DMS 273 (cell line): ENCODE measurements at regions not wholly inside any gene's neighbourhood (a gene's known extent, or its start where the extent isn't known, plus 50 kb on each side); places are given as distances from the start of the nearest gene placed in this dataset.
"Not testable (repeated sequence)": the region's sequence is repeated elsewhere in the genome, so short reads cannot be mapped to it uniquely, and the experiment has no call there.

Experiments used
- DNase-seq: peaks from one replicate; lab custom pipeline; 2025; ENCODE audit not compliant: unreplicated experiment; lab: John Stamatoyannopoulos, UW

DNA sequence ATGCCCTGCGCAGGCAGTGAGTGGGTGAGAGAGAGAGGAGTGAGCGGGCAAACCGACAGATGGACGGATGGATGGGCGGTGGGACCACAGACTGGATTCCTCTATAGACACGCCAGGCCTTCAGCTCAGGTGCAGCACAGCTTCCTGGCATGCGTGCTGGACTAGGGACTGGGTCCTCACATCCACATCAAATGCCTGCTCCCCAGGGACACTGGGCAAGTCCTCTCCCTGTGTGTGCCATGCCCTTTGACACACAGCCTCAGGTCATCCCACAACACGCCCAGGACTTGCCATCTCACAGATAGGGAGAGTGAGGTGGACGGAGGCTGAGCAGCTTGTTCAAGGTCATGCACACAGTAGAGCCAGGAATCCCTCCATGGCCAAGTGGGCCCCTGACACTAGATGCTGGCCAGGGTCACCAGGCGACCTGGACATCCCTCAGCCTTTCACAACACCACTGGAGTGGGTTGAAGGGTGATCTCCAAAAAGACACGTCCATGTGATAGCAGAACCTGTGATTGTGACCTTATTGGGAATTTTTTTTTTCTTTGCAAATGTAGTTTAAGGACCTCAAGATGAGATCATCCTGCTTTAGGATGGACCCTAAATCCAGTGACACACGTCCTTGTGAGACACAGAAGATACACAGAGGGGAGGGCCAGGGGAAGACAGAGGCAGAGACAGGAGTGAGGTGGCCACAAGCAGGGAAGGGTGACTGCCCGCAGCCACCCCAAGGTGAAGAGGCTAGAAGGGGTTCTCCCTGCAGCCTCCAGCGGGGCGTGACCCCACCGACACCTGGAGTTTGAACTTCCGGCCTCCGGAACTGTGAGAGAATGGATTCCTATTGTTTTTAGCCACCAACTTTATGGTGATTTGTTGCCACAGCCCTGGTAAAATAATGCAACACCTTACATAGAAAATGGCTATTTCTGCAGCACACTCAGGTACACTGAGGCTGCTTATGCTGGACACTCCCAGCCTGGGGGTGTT, 155.0 kb upstream of the CHST15 start:
- DNase-seq = no peak

DNA sequence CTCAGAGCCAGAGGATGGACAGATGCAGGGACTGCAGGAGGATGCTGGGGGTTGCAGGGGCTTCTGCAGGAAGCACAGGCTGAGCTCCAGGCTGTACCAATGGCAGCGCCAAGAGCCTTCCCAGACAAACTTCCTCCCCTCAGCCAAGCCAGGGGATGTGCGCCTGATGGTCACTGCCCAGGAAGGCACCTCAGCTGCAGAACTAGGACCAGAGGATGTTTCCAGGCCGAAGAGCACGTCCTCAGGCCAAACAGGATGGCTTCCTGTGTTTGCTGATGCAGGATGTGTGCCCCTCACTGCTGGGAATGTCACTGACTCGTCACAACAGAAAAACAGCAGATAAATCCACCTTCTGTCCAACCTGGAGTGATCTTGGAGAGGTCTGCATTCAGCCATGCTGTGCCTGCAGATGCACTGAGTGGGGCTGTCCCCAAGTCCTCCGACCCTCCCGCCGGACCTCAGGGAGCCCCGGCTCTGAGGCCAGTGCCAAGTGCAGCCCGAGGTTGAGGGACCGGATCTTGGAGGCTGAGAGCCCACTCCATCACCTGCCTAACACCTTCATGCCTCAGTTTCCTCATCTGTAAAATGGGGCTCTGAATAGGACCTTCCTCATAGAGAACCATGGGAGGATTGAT, 152.5 kb upstream of the CHST15 start:
- DNase-seq = no peak

DNA sequence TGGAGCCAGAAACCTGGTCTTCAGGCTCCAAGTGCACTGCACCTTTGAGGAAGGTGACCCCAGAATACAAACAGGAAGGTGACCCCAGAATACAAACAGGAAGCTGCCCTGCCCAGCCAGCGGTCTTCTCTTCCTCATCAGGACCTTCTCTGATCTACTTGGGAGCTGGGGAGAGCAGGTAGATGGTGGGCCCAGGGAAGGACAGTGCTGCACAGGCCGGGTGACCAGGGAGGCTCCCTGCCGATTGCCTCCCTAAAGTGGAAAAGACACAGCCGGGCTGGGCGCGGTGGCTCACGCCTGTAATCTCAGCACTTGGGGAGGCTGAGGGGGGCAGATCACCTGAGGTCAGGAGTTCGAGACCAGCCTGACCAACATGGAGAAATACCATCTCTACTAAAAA, 151.8 kb upstream of the CHST15 start:
- no peak for DNase-seq

DNA sequence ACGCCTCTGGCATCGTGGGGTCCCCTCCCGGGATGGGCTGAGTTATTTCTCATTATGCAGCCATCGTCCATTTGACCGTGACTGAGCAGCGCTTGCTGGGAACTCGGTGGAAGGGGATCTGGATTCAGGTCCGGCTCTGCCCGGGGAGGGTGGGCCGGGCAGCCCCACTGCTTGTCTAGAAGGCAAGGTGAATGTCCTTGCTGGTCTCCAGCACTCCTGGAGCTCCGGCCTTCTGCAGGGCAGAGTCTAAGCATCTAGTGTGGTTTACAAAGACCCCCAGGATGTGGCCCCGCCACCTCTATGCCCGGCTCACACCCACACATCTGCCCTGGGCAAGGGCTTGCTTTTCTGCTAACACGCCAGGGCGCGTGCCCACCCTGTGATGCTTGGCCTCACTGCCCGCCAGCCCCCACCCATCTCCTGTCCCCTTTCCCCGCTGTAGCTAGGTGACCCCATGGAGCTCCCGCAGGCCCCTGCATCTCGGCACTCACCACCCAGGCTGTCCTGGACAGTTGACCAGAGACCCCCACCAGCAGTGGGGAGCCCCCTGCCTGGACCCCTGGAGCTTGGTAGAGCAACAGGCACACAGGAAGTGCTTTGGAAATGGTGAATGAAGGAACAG, 151.0 kb upstream of the CHST15 start:
- DNase-seq = no peak

DNA sequence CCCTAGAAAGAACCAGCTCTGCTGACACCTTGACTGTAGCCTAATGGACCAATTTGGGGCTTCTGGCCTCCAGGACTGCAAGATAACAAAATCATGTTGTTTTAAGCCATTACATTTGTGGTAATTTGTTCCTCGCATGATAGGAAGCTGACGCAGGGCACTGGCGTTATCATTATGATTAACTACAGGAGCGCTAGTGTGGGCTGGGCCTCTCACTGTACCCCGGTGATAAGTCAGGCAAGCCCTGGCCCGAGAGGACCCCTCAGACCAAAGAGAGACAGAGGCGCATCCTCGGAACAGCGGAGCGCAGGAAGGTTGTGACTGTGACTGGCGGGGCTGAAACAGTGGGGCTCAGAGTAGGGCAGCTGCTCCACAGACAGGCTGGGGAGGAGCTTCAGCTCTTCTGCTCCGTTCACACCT, 150.3 kb upstream of the CHST15 start:
- no peak for DNase-seq

DNA sequence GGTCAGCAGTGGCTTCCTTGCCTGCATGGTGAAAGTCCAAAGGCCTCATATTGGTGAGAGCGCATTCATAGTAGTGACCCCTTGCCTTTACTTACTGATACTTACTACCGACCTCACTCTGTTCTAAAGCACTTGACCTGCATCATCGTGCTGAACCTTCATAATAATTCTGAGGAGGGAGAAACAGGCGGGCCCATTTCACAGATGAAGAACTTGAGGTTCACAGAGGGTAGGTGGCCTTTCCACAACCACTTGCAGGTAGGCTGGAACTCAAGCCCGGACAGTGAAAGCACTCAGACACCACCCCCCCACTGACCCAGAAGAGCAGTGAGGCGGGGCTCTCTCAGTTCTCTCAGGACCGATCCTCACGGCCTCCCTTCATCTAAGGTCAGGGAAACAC, 149.4 kb upstream of the CHST15 start:
- DNase-seq = no peak

DNA sequence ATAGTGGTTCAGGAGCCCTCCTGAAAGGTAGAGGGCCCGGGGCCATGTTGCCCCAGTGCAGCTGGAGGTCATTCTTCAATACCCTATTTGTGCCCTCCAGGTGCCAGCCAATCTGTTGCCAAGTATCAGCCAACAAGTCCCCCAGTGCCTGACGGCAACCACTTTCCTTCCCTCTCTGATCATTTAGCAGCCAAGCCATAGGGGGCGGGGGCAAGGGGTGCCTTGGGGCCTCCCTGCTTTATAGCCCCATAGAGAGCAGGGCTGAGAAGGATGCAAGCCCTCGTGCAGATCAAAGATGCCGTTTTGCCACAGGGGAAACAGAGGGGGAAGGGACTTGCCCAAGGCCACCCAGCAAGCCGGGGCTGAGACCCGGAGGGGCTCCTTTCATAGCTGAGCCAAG, 149.0 kb upstream of the CHST15 start:
- DNase-seq = no peak

DNA sequence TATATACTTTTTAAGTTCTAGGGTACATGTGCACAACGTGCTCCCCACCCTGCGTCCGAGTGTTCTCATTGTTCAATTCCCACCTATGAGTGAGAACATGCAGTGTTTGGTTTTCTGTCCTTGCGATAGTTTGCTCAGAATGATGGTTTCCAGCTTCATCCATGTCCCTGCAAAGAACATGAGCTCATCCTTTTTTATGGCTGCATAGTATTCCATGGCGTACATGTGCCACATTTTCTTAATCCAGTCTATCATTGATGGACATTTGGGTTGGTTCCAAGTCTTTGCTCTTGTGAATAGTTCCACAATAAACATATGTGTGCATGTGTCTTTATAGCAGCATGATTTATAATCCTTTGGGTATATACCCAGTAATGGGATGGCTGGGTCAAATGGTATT, 148.1 kb upstream of the CHST15 start:
- not testable (repeated sequence) for DNase-seq

DNA sequence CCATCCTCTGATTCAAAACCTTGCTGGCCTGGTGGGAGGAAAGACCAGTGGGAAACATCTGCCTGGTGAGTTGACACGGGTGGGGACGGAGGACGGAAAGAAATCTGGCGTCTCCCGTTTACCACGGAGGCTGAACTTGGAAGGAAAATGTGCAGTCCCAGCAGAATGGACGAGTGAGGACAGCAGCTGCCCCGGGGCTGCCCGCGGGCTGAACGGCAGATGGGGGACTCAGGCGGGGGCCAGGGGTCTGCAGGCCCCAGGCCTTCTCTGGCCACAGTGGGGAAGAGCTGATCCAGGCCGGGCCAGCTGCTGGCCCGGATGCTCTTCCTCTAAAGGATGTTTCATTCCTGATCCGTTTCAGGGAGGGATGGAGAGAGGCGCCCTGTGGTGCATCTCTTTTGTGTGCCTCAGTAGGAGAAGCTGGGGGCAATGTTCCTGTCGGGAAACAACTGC, 147.5 kb upstream of the CHST15 start:
- DNase-seq = no peak

DNA sequence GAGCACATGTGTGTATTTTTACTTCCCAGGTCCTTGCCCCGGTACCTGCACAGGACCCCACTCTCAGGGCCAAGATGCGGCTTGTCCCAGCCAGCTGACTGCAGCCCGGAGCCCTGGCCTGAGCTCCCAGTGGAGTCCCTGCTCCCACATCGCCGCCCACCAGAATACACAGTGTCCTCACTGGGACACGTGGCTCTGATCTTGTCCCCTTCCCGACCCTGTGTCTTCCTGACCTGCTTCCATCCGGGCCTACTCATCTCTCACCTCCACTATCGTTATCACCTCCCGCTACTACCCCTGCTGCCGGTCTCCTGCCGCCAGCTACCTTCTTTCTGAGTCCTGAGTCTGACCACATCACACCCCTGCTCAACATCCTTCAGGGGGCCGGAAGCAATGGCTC, 146.3 kb upstream of the CHST15 start:
- DNase-seq = no peak

DNA sequence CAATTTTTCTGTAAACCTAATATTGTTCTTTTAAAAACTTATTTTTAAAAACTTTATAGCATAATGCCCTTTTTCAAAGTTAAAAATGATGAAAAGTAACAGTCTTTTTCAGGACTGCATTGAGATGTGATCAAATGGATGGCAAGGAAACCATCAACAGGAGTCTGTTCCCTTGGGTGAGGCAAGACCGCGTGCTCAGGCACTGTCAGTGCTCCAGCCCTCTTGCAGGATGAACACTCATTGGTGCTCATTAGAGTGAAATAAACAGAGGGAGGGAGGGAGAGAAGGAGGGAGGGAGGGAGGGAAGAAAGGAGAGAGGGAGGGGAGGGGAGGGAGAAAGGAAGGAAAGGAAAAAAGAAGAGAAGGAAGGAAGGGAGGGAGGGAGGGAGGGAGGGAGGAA, 145.7 kb upstream of the CHST15 start:
- DNase-seq = no peak

DNA sequence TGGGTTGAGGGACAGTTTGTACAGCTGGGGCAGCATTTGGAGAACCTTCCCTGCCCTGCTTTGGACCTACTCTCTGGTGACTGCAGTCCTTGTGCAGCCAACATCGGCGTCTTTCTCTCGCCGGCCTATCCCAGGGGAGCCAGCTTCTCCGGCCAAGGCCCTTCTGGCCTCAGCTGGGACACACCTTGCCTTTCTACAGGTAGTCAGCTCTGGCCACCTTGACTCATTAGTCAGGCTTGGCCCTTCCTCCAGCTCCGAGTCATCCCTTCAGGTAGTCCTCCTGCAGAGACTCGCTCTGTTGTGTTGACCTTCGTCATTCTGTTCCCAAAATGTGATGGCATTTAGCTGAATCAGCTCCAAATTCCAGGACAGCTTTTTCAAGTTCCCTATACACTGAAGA, 145.0 kb upstream of the CHST15 start:
- no peak for DNase-seq

DNA sequence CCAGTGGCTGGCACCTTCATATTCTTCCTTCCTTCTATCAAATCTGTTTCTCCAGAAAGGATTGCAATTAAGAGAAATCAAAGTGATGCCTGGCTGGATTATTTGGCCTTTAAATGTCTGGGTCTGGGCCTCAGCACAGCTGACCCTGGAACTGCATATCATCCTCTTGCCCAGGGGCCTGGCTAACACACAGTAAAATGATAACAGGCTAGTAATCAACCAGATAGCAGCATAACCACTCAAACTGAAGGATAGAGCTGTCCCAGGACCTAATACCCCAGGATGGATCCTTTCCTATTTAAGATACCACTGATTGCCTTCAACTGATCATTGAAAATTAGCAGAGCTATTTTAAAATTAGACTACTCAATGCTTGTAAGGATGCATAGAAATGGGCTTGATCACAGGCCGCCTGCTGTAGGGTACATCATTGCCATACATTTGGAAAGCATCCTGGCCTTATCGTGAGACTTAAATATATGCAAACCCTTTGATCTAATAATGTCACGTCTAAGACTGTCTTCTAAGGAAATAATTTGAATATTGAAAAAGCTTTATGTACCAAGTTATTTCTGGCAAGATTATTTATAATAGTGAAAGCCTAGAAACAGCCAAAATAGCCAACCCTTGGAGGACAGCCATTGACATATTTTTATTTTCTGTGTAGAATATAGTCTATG, 144.0 kb upstream of the CHST15 start:
- no peak for DNase-seq

DNA sequence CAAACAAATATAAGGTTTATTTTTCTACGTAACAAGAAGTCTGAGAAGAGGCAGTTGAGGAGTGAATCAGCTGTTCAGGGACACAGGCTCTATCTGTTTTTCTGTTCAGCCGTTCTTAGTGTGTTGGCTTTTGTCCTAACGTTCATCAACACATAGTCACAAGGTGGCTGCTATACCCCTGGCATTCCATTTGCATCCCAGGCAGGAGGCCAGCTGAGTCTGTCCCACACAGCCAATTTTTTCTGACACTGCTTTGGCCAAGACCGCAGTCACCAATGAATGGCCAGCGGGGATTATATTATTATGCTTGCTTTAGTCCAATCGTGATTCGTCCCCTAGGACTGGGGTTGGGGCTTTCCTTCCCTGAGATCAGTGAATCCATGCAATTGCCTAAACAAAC, 143.4 kb upstream of the CHST15 start:
- DNase-seq = no peak

DNA sequence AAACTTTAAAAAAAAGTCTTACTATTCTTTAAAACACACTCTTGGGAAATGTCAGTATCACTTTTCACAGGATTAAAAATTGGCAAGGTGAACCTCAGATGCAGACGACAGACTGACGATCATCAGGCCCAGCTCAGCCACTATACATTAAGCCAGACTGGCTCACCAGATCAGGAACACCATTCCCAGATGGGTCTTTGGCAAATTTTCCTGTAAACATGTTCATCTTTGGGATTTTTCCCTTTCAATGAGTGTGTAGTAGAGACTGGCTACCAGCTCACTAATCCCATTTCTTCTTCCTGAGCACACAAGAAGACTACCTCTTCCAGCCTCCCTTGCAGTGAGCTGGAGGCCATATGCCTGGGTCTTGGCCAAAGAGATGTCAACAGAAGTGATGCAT, 142.7 kb upstream of the CHST15 start:
- no peak for DNase-seq

DNA sequence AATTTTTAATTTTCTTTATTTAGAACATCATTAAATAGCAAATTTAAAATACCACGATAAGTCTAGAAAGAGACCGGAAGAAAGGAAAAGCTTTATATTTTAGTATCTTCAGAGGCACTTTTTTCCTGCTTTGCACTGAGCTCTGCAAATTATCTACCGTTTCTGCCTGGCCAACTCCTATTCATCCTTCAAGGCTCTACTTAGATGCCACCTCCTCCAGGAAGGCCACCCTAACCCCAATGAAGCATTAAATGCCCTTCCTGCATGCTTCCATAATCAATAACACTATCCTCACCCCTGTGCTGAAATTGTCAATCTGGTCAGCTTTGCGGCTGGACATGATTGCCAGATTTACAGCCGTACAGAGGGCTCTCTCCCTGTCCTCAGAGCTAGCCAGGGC, 141.8 kb upstream of the CHST15 start:
- no peak for DNase-seq

DNA sequence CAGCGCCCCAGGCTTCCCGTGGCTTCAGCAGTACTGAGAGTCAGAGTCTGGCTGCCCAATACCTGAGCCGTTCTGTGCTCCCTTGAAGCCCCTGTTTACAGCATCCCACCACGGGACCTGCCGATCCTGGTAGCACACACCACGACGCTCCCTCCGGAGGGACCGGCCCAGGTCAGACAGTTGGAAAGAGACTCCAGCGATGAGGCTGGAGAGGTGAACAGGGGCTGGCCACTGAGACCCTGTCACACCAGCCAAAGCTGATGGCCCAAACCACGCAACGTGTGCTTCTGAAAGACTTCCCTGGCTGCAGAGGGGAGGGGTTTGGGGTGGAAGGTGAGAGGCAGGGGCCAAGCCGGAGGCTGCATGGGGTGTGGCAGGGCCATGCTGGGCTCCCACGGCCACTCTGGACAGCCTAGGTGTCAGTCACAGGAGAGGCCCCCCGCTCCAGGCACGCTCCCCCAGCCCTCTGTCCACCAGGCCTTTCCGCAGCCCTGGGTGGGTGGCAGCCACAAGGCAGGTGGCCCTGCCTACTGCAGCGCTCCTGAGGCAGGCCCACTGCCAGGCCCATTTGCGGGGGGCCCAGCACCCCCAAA, 140.2 kb upstream of the CHST15 start:
- DNase-seq = no peak

DNA sequence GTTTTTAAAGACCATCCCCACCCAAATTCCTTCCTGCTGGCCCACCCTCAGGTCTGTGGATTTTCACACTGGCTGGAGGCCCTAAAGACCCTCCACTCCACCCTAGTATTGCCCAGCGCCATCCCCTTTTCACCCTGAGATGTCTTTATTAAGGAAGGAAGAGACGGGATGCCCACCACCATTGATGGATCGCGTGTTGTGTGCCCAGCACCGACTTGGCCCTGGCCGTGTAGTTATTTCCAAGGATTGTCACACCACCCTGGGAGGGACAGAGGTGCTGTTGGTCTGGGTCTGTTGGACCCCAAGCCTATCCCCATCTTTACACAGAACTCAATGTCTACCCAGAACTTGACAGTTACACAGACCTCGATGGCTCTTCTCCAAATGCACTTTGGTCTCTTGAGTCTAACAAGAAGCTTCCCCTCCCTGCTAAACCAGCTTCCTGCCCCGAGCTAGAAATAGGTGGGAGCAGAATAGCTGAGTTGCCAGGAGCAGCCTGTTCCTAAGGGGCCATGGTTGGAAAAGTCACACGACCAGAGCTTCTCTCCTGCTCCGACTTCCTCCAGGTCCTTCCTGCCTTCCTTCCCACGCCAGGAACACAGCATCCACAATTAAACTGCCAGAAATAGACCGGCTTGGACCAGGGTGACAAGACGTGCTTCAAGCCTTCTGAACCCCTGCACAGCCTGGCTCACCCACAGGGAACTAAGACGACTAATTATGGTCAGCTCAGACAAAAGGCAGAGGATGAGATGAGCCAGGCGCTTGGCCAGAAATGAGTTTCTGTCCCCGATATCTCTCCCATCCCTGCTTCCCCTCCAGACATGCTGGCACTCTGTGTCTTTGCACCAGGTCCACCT, 139.5 kb upstream of the CHST15 start:
- DNase-seq = no peak

DNA sequence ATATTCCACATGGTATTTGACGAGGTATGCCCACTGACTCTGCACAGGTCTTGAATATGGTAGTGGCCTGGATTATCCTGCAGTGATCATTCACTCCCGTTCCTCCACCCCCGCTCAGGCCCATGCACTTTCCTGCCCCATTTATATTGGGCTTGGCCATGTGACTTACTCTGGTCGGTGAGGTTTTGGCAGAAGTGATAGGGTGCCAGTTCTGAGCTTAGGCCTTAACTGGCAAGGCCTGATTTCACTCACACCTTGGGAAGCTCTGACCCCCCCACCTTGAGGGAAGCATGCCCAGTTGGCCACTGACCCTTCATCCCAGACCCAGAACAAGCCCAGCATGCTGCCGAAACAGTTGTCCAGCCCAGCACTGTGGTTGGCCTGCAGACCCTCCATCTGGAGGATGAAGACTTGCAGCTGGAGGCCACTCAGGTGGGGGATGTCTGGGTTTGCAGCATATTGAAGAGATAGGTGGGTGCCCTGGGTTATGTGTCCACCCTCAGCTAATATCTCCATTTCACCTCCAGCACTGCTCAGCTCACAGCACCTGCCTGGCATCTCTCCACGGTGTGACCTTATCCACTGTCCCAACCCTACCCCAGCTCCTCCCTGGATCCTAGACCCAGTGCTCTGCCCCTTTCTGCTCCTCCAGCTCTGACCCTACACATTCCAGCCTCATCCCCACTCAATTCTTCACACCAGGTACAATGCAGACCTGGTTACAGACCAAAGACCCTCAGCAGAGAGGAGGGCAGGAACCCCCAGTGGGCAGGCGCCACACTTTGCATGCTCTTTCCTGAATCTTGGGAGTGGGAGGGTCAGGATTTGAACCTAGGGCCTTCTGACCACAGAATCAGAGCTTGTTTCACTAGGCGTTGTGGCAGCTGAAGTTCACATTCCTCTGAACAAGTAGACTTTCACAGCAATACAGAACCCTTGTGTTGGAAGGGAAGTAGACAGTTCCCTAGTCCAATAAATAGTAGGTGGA, 138.1 kb upstream of the CHST15 start:
- DNase-seq = no peak
